Vagina (tissue), 2 donors: ENCODE measurements at regions not wholly inside any gene's neighbourhood (a gene's known extent, or its start where the extent isn't known, plus 50 kb on each side); places are given as distances from the start of the nearest gene placed in this dataset.

Experiments
- DNase-seq, 2 donors: peaks; one replicate each; pipeline ENCODE4 v3.0.0-alpha.2; 2017; ENCODE audit errors: extremely low spot score in 2 of 2
- H3K27ac ChIP-seq: fragments of 200-600 bp; sonication (generic); one replicate; pipeline ENCODE4 v1.5.1; 2019
- H3K27me3 ChIP-seq: fragments of 200-600 bp; sonication (generic); one replicate; pipeline ENCODE4 v1.5.1; 2019
- H3K36me3 ChIP-seq, 2 donors: fragments of 200-600 bp; sonication (generic); one replicate each; pipeline ENCODE4 v1.5.1; 2017 to 2019
- H3K4me1 ChIP-seq: fragments of 200-600 bp; sonication (generic); one replicate; pipeline ENCODE4 v1.5.1; 2019
- H3K4me3 ChIP-seq, 2 donors: fragments of 200-600 bp; sonication (generic); 1 replicate in 1 of 2; 2 replicates in 1 of 2; pipeline ENCODE4 v1.5.1; 2016 to 2019
- H3K9me3 ChIP-seq: fragments of 200-600 bp; sonication (generic); one replicate; pipeline ENCODE4 v1.5.1; 2019
- POLR2A ChIP-seq, 2 donors: fragments of 450-650 bp; IDR thresholded peaks; one replicate each; pipeline ENCODE4 v1.6.1; 2017; ENCODE audit warnings: antibody characterized with exemption in 2 of 2, mild to moderate bottlenecking in 2 of 2, moderate library complexity in 2 of 2
- POLR2AphosphoS5 ChIP-seq, 2 donors: sonication (generic); formaldehyde crosslinking; IDR thresholded peaks; one replicate each; pipeline ENCODE4 v1.9.0; 2017; ENCODE audit warnings: antibody characterized with exemption in 2 of 2, mild to moderate bottlenecking in 2 of 2, low read depth in 1 of 2; ENCODE audit not compliant: insufficient read depth in 1 of 2
- intact Hi-C: fragments of 100-400 bp; cut with DNase I; formaldehyde crosslinking; loops from one replicate; pipeline ENCODE4 v1.15.1; 2023
- TF ChIP-seq, protein P1 (sequence below), 3 experiments: fragments of 450-650 bp in 2 of 3; fragments of 200-600 bp in 1 of 3; sonication (generic) in 1 of 3; IDR thresholded peaks; one replicate each; pipeline ENCODE4 v1.5.1; 2017 to 2019; ENCODE audit warnings: antibody characterized with exemption in 3 of 3, mild to moderate bottlenecking in 2 of 3, moderate library complexity in 2 of 3

DNA sequence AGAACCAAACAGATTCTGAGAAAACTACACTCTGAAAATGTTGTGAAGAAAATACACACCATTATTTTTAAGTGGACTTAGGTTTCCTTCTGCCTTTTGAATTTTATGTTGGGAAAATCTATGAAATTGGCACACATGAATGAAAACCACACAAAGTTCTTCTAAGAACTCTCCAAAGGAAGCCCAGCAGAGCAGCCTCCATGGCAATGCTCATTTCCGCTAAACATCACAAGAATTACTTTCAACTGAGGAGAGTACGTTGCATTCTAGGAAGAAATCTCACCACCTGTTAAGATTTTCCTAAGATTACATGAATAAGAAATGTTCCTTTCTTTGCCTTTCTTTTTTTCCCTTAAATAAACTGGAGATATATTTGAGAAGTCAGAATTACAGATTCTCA, 154.2 kb downstream of the BARHL2 start:
- TF ChIP-seq, protein P1, sequence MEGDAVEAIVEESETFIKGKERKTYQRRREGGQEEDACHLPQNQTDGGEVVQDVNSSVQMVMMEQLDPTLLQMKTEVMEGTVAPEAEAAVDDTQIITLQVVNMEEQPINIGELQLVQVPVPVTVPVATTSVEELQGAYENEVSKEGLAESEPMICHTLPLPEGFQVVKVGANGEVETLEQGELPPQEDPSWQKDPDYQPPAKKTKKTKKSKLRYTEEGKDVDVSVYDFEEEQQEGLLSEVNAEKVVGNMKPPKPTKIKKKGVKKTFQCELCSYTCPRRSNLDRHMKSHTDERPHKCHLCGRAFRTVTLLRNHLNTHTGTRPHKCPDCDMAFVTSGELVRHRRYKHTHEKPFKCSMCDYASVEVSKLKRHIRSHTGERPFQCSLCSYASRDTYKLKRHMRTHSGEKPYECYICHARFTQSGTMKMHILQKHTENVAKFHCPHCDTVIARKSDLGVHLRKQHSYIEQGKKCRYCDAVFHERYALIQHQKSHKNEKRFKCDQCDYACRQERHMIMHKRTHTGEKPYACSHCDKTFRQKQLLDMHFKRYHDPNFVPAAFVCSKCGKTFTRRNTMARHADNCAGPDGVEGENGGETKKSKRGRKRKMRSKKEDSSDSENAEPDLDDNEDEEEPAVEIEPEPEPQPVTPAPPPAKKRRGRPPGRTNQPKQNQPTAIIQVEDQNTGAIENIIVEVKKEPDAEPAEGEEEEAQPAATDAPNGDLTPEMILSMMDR (IDR thresholded peaks at IDR 0.05), result no peak
- no peak for TF ChIP-seq POLR2AphosphoS5 (IDR thresholded peaks at IDR 0.05; ENCODE audit: insufficient read depth in 1 of 2, low read depth in 1 of 2)
- no peak for TF ChIP-seq POLR2A (IDR thresholded peaks at IDR 0.05)
- intact Hi-C loops, result no loop called here
- Histone ChIP-seq H3K27me3 (no peaks in the 10 kb centered on the region), H3K9me3 (no peaks in the 10 kb centered on the region), H3K36me3 (no peaks in the 10 kb centered on the region), H3K27ac (no peak overlapping the region), H3K4me1 (no peaks in the 10 kb centered on the region), H3K4me3 (no peak overlapping the region)
- no peak for DNase-seq

DNA sequence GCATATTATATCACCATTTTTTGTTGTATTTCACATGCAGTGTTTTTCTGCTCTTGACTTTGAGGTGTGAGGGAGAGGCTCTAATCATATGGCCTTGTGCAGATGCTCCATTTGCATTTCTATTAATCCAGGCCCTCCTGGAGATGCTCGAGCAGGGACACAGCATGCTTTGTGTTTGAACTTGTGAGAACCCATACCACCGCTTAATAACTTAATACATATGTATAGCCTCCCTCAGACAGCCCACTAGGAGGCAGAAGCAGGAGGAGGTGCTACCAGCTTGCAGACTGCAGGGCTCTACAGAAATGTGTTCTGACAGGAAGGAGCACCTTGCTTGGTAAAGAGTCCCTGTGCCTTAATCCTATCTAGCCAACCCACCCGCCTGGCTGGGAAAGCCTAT, 155.2 kb downstream of the BARHL2 start:
- Histone ChIP-seq H3K27ac (no peak overlapping the region), H3K9me3 (no peaks in the 10 kb centered on the region), H3K27me3 (no peaks in the 10 kb centered on the region), H3K4me1 (no peaks in the 10 kb centered on the region), H3K4me3 (no peak overlapping the region), H3K36me3 (no peaks in the 10 kb centered on the region)
- DNase-seq, result no peak
- intact Hi-C loops, result no loop called here
- TF ChIP-seq, protein P1 (IDR thresholded peaks at IDR 0.05), result no peak
- TF ChIP-seq POLR2AphosphoS5 (IDR thresholded peaks at IDR 0.05; ENCODE audit: insufficient read depth in 1 of 2, low read depth in 1 of 2), result no peak
- TF ChIP-seq POLR2A (IDR thresholded peaks at IDR 0.05), result no peak

GRCh38 chr1:90561103-90561783, 155.9 kb downstream of the BARHL2 start:
- DNase-seq, result no peak
- TF ChIP-seq POLR2A (IDR thresholded peaks at IDR 0.05) (no peak), POLR2AphosphoS5 (IDR thresholded peaks at IDR 0.05; ENCODE audit: insufficient read depth in 1 of 2, low read depth in 1 of 2) (no peak)
- Histone ChIP-seq H3K4me1 (no peaks in the 10 kb centered on the region), H3K4me3 (no peak overlapping the region), H3K27me3 (no peaks in the 10 kb centered on the region), H3K9me3 (no peaks in the 10 kb centered on the region), H3K36me3 (no peaks in the 10 kb centered on the region), H3K27ac (no peak overlapping the region)
- intact Hi-C loops, result no loop called here

GRCh38 chr1:90558754-90559378, 158.2 kb downstream of the BARHL2 start:
- no peak for TF ChIP-seq POLR2AphosphoS5 (IDR thresholded peaks at IDR 0.05; ENCODE audit: insufficient read depth in 1 of 2, low read depth in 1 of 2)
- TF ChIP-seq, protein P1 (IDR thresholded peaks at IDR 0.05), result no peak
- TF ChIP-seq POLR2A (IDR thresholded peaks at IDR 0.05), result no peak

DNA sequence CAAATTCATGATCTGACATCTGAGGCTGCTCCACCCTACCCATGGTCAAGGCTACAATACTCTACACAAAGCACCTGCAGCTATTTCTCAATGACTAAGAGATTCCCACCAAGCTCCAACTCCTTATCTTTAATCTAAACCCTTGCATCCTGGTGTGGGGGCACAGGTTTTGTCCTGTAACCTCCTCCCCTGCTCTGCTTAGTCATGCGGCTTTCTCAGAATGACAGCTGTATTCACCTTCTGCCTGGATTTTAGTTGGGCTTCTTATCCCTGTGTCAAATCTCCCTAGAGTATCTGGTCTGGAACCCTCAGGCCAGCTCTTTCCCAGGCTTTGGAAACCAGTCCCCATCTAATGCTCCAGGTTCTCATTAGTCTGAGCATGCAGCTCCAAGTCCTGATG, 159.0 kb downstream of the BARHL2 start:
- intact Hi-C loops, result no loop called here
- no peaks in the 10 kb centered on the region for H3K9me3 ChIP-seq
- TF ChIP-seq POLR2AphosphoS5 (IDR thresholded peaks at IDR 0.05; ENCODE audit: insufficient read depth in 1 of 2, low read depth in 1 of 2) (no peak), POLR2A (IDR thresholded peaks at IDR 0.05) (no peak)
- TF ChIP-seq, protein P1 (IDR thresholded peaks at IDR 0.05), result no peak
- H3K27me3 ChIP-seq, result no peaks in the 10 kb centered on the region
- H3K4me1 ChIP-seq, result no peaks in the 10 kb centered on the region
- H3K4me3 ChIP-seq, result no peak overlapping the region
- no peak overlapping the region for H3K27ac ChIP-seq
- DNase-seq, result no peak
- no peaks in the 10 kb centered on the region for H3K36me3 ChIP-seq

More at GRCh38 chr1:90558754-90559378, 158.2 kb downstream of the BARHL2 start:
- Histone ChIP-seq H3K27me3 (no peaks in the 10 kb centered on the region), H3K9me3 (no peaks in the 10 kb centered on the region), H3K4me3 (no peak overlapping the region), H3K4me1 (no peaks in the 10 kb centered on the region), H3K27ac (no peak overlapping the region), H3K36me3 (no peaks in the 10 kb centered on the region)
- intact Hi-C loops, result no loop called here
- no peak for DNase-seq
